ENCODE measurements at regions not wholly inside any gene's neighbourhood (a gene's known extent, or its start where the extent isn't known, plus 50 kb on each side); places are given as distances from the start of the nearest gene placed in this dataset.

DNA sequence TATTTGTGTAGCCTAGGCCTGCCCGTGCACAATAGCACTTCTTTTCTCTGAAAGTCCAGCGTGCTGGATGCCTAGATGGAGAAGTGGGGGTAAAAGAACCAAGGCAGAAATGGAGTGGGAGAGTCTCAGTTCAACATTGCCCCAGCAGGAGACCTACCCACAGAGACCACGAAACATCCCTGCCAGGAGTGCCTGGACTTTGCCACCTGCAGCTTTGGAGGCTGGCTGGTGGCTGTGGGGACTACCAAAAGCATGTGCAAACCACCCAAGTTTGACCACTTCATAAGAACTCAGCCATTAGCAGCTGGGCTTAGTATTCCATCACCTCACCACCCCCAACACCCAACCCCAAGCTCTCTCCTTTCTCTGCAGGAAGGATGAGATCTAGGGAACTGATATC lies 416.9 kb upstream of the ID2 start:
- TF ChIP-seq RAD21 (IDR thresholded peaks at IDR 0.05) = no peak
- TF ChIP-seq, protein P1, sequence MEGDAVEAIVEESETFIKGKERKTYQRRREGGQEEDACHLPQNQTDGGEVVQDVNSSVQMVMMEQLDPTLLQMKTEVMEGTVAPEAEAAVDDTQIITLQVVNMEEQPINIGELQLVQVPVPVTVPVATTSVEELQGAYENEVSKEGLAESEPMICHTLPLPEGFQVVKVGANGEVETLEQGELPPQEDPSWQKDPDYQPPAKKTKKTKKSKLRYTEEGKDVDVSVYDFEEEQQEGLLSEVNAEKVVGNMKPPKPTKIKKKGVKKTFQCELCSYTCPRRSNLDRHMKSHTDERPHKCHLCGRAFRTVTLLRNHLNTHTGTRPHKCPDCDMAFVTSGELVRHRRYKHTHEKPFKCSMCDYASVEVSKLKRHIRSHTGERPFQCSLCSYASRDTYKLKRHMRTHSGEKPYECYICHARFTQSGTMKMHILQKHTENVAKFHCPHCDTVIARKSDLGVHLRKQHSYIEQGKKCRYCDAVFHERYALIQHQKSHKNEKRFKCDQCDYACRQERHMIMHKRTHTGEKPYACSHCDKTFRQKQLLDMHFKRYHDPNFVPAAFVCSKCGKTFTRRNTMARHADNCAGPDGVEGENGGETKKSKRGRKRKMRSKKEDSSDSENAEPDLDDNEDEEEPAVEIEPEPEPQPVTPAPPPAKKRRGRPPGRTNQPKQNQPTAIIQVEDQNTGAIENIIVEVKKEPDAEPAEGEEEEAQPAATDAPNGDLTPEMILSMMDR (IDR thresholded peaks at IDR 0.05; ENCODE audit: low read depth, low read length, missing input control) = no peak
- TF ChIP-seq NR2F2 (IDR thresholded peaks at IDR 0.05) = no peak
- TF ChIP-seq RXRA (IDR thresholded peaks at IDR 0.05) = no peak
- no peak for TF ChIP-seq GABPA (IDR thresholded peaks at IDR 0.05 in 1 of 2, conservative IDR thresholded peaks at IDR 0.05 in 1 of 2)
- no peak for TF ChIP-seq TAF1 (conservative IDR thresholded peaks at IDR 0.05)
- TF ChIP-seq, protein P2, sequence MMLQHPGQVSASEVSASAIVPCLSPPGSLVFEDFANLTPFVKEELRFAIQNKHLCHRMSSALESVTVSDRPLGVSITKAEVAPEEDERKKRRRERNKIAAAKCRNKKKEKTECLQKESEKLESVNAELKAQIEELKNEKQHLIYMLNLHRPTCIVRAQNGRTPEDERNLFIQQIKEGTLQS (IDR thresholded peaks at IDR 0.05) = no peak
- TF ChIP-seq, protein P3, sequence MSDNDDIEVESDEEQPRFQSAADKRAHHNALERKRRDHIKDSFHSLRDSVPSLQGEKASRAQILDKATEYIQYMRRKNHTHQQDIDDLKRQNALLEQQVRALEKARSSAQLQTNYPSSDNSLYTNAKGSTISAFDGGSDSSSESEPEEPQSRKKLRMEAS (IDR thresholded peaks at IDR 0.05) = no peak
- TF ChIP-seq YY1 (IDR thresholded peaks at IDR 0.05) = no peak
- no peak for TF ChIP-seq HNF4A (conservative IDR thresholded peaks at IDR 0.05)
- no peak for TF ChIP-seq EGR1 (IDR thresholded peaks at IDR 0.05; ENCODE audit: low read depth in 2 of 2)
- TF ChIP-seq, protein P4, sequence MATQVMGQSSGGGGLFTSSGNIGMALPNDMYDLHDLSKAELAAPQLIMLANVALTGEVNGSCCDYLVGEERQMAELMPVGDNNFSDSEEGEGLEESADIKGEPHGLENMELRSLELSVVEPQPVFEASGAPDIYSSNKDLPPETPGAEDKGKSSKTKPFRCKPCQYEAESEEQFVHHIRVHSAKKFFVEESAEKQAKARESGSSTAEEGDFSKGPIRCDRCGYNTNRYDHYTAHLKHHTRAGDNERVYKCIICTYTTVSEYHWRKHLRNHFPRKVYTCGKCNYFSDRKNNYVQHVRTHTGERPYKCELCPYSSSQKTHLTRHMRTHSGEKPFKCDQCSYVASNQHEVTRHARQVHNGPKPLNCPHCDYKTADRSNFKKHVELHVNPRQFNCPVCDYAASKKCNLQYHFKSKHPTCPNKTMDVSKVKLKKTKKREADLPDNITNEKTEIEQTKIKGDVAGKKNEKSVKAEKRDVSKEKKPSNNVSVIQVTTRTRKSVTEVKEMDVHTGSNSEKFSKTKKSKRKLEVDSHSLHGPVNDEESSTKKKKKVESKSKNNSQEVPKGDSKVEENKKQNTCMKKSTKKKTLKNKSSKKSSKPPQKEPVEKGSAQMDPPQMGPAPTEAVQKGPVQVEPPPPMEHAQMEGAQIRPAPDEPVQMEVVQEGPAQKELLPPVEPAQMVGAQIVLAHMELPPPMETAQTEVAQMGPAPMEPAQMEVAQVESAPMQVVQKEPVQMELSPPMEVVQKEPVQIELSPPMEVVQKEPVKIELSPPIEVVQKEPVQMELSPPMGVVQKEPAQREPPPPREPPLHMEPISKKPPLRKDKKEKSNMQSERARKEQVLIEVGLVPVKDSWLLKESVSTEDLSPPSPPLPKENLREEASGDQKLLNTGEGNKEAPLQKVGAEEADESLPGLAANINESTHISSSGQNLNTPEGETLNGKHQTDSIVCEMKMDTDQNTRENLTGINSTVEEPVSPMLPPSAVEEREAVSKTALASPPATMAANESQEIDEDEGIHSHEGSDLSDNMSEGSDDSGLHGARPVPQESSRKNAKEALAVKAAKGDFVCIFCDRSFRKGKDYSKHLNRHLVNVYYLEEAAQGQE (IDR thresholded peaks at IDR 0.05) = no peak
- TF ChIP-seq SP1 (IDR thresholded peaks at IDR 0.05) = no peak
